NCI-H2196 (cell line): ENCODE measurements at regions not wholly inside any gene's neighbourhood (a gene's known extent, or its start where the extent isn't known, plus 50 kb on each side); places are given as distances from the start of the nearest gene placed in this dataset.

Experiments used
- DNase-seq: peaks from one replicate; lab custom pipeline; 2025; ENCODE audit not compliant: unreplicated experiment; lab: John Stamatoyannopoulos, UW

DNA sequence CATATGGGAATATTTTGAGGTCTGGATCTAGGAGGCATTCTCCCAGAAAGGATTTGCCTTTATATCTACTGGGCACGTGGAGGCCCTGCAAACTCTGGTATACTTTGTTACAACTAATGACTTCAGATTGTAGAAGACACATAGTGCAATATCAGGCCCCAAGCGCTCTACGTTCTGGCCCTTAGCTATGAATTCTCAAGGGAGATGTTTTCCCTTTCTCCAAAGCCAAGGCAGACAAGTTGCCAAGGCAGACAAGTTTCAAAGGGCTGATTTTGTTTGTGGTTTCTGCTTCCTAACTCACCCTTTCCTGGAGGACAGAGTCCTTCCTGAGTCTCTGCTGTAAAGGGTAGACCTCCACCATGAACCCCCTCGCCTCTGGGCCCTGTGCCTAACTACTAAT is 99.4 kb upstream of the CTTNBP2 start:
- DNase-seq = no peak

DNA sequence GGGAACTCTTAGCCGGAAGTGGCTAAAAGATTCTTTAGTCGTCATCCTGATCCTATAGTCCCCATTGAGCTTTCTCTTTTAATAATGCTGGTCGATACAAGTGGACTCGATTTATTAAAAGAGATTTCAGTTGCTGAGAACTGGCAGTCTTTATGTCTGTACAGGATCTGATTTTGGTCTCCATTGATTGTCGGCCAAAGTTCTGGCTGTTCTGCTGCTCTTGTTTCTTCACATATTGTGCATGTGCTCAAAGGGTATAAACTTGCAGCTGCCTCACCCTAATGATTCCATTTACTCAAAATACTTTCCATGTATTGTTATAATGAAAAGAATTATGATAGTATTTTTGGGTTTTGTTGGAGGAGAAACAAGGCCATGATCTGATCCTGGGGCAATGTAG is 100.7 kb upstream of the CTTNBP2 start:
- DNase-seq = no peak

DNA sequence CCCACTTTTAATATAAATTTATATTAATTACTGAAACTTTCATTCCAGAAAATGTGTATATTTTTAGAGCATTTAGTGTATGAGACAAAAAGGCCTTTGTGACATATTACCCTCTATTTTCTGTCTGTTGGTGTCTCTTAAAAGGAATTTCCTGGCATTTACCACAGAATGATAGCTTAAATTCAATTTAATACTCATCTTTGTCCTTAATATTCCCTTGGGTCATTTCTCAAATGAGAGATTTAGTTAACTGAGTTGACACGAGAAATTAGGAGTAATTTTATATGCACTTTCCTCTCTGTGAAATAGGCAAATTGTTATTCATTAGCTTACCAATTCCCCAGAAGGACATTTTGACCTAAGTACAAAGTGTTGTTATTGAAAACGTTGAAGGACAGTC is 101.7 kb upstream of the CTTNBP2 start:
- no peak for DNase-seq

DNA sequence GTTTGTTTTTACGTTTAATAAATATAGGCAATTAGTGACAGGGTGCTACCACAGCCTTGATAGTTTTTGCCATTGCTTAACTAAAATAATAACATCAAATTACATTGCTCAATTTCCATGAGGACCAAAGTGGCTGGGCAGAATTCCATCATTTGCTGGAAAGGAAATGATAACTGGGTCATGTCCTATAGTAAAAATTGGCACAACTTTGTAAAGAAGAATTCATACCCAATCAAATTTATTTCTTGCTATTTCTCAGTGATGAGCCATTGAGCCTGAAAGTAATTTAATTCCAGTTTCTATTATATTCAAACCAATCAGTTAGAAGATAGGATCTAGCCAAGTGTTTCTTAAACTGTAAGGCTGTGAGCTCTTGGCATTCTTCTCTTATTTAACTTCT is 102.2 kb upstream of the CTTNBP2 start:
- no peak for DNase-seq

DNA sequence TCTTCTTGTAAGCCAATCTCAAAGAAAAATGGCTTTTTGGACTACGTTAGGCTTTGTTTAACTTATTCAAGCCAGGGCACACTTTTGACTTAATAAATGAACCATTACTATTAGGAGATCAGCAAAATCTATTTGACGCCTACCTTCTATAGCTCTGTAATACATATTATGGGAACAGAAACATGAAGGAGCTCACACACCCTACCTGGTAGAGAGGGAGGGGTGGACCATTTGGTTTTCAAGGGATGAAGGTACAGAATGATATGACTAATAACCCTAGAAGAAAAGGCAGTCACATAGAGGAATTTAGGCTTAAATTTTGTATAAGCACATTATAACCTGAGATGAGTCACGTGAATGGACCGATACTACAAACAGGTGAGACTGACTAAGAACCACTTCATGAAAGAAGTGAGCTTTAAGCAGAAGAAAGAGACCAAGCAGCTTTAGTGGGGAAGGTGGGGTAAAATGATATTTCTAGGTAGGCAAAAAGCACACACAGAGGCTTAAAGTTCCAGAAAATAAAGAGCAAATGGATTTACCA is 106.8 kb upstream of the CTTNBP2 start:
- DNase-seq = no peak

DNA sequence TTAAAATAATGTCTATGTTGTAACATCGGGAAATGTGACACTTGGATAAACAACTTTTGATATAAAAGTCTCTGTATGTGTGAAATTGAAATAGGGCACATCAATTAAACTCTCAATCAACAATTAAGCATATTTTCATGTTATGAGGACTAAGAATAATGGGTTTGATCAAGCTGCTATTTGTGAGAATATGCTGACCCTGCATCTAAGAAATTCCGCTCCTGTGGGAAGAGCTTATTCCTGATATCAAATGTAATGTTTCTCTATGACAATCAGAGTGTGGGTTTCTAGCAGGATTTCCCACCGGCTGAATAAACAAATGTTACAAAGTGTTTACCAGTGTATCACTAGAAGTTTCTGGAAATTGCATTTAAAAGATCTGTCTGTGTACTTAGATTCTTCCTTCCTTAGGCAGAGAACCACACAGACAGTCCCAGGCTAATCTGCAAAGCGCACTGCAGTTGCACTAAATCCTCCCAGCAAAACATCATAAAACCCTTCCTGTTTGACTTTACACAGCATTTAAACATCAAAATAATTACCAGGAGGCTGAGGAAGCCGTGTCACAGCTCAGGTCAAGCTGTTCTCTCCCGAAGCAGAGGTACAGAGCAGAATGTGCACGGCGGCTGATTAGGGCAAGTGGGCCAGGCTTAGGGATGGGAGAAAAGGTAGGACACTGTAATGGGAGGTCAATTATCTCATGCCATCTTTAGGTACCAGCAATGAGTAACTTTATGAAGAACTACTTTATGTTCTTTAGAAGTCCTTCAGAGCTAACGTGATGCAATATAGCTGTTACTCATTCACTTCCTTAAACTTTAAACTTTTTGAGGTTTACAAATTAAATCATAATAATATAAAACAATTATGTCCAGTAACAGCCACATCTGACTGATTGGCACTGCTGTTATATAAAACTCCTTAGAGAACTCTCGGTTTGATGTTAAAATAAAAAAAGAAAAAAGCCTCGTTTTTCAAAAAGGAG is 109.1 kb upstream of the CTTNBP2 start:
- no peak for DNase-seq

DNA sequence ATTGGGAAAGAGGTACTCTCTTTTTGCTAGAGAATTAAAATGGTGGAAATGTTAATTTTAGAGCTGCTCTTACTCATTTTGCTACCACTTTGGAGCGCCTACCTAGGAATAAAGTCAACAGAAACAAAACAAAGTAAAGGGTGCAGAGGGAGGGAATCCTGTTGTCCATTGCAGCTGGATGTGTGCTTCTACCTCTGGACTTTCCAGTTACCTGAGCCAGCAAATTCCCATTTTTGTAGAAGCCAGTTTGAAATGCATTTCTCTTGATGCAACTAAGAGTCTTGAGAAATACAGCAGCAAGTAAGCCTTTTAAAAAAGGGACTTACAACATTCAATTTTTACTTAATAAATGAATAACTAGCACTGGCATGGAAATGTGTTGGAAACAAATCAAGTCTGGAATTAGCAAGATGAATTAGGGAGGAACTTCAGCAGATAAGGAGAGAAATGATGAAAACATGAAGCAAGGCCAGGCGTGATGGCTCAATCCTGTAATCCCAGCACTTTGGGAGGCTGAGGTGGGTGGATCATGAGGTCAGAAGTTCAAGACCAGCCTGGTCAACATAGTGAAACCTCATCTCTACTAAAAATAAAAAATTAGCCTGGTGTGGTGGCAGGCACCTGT is 113.5 kb upstream of the CTTNBP2 start:
- no peak for DNase-seq

DNA sequence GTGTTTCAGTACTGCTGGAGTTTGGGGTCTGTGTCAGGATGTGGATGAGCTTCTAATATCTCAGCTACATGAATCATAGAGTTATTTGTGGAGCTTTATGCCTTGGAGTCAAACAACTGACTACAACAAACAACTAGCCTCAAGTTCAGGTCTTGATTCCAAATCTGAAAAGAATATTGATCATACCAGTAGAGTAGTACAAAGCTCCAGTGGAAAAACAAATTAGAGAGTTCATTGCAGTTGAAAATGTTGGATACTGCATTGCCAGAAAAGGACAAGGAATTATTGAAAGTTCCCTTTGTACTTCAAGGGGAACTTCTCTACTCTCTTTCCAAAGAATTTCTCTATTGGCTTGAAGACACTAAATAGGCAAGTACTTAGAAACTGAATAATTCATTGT is 117.6 kb upstream of the CTTNBP2 start:
- no peak for DNase-seq

DNA sequence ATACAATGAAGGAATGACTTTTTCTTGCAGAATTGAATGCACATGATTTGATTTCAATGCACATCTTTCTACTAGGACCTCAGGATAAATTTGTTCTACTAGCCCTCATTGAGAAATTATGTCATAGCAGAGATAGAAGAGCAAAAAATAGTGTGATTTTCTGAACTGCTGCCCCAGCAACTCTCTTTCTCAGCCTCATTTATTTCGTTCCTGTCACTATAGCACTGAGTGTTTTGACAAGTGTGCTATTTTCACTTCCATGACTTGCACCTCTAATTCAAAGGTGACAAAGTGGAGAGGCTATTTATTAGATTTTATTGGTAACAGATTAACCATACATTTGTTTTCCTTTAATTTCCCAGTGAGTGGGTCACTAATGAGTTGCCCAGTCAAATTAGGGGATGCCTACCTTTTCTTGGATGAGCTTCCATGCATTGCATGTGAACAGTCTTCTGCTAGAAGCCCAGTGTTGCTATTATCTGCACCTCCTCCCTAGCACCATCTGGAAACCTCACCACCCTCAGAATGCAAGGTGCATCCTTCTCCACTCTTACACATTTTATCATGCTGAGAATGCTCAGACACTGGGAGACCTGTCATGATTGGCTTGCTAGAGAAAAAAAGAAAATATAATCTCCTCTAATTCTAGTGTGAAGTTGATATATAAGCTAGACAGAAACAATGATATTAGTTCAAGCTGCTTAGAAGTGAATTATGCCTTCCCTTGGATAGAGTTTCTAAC is 119.6 kb upstream of the CTTNBP2 start:
- DNase-seq = no peak

DNA sequence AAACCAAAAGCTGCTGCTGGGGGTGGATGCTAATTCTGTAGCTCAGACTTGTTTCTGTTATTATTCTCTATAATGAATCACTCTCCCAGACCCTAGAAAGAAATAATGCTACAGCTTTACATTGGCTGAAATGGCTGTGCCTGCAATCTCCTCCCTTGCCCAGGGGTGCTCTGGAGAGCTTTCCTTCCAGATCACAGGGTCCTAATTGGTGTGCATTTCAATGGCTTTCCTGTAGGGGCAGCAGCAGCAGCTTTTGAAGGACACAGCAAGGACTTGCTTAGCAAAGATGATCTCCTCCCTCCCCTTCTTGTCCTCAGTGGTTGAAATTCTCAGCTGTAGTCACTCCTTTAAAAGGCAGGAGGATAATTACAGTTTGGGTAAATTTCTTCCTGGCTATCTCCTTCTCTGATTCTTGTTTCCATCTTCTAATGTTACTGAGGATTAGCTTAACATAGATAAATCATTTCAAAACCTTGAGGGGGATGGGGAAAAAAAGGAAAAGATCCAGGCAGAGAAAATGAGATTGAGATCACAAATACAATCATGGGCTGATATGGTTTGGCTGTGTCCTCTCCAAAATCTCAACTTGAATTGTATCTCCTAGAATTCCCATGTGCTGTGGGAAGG is 120.2 kb upstream of the CTTNBP2 start:
- DNase-seq = no peak

DNA sequence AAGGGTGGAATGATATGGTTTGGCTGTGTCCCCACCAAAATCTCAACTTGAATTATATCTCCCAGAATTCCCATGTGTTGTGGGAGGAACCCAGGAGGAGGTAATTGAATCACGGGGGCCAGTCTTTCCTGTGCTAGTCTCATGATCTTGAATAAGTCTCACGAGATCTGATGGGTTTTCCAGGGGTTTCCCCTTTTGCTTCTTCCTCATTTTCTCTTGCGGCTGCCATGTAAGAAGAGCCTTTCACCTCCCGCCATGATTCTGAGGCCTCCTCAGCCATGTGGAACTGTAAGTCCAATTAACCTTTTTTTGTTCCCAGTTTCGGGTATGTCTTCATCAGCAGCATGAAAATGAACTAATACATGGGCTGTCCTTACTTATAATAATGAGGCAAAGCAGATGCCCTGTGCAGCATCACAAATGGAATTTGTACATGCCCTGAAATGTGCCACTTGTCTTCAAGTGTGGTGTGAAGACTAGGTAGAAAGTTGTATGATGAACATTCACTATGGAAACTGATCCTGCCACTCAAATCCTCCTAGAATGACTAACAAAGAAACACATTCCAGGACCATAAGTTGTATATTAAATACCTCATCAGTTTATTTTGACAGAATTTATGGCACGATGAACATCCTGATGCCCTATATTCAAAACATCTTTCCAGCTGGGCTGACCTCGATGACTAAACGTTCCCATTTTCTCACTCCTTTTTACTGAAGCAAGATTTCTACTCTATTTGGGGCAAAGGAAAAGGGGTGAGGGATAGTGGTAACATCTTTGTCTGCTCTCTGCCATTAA is 122.8 kb upstream of the CTTNBP2 start:
- DNase-seq = no peak

DNA sequence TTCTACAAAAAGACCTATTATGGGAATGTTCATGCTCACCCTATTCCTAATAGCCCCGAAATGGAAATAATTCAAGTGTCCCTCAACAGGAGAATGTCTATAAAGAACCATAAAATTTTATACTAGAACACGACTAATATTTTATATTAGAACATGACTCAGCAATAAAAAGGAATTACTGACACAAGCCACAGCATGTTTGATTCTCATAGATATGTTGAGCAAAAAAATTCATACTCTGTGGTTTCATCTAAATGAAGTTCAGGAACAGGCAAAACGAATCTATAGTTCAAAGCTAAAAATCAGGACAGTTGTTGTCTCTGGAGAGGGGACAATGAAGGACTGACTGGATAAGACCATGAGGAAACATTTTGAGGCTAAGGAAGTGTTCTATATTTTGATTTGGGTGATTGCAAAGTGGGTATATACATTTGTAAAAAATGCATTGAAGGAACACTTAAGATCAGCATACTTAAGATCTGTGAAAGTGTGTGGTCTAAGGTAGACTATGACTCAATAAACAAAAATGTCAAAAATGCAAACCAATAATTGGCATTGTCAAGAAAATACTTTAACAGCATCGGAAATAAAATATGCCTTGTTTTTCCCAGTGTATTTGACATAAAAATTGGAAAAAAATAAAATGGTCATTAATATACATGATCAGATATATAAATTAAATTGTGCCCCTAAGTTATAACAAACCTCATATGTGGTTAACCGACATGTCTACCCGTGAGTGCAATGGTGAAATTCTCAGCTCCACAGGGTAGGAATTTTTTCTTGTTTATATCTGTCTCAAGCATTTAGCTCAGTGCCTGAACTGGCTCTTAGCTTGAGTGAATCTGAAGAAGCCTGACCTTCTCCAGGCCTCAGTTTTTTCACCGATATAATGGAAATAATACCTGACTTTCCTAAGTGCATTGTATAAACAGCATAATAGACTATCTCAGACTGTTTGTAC is 124.9 kb upstream of the CTTNBP2 start:
- DNase-seq = no peak

DNA sequence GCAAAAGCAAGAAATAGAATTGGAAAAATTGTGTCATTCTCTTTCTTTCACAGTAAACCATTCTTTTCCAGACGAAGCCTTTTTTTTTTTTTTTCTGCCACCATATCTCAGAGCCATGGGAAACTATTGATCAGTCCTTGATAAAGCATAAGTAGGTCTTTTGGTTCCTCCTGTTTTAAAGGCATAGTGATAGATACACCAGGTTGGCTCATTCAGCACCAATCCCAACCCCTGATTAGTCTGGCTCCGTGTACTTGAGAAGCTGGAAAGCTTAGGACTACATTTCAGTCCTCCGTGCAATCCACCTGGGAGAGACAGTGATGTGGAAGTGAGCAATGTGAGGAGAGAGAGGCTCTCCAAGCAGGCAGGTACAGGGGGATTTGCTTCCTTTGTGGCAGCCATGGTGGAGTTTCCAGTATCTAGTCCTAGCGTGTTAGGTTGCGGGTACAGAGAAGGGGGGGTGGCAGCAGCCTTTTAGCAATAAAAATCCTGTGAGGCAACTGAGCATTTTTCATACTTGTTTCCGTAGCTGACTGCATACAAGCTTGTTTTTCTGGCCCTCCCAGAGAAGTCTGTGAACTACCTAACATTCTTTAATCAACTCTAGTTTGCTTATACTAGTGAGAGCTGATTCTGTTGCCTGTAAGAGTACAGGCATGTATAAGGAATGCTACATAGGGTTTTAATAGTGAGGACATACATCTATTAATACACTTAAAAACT is 127.4 kb upstream of the CTTNBP2 start:
- DNase-seq = no peak

DNA sequence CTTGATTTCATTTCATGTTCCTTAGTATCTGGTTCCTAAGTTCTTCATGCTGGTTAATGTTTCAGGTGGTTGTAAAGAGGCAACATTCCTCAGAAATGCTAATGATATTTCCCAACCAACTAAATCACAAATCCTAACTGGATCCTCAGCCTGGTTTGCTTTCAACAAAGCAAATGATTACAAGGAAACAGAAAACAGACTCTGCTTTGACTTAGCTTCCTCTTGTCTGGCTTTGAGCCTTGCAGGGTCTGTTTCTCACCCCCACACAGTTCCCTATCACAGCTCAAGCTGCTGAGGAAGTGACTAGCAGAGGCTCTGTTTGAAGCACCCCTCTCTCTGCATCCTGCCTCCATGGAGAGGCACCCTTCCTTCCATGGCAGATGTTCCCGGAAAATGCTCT is 130.2 kb upstream of the CTTNBP2 start:
- DNase-seq = no peak

DNA sequence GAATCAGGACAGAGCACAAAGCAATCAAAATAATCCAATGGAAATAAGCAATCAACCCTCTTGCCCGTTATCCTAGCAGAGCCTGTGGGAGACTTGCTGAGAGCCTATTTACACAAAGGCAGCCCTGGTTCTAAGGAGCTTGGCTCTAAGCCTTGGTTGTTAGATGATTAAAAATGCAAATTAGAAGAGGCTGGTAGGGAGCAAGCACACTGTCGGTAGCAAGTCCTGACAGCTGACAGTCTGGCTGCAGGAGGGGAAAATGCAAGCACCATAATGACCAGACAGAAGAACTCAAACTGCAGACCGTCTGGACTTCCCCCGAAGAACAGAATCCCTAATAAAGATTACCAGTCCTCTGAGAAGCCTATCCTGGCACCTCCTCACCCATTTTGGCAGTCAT is 131.8 kb upstream of the CTTNBP2 start:
- no peak for DNase-seq

DNA sequence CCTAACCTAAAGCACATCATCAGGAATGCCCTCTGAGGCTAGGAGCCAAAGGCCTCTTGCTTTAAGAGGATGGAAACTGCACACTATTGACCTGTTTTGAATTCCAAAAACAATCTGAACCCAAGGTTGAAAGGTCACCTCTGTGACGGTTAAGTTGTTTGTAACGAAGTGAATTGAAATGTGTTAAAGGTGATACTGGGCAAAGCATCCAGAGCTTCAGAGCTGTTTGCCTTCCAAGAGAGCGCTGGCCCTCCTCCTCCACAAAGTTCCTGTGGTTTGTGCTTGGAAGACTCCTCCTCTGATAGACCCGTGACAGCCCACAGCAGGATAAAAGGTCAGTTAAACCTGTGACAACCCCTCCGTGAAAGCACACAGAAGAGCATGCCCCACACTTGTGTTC is 133.7 kb upstream of the CTTNBP2 start:
- no peak for DNase-seq

DNA sequence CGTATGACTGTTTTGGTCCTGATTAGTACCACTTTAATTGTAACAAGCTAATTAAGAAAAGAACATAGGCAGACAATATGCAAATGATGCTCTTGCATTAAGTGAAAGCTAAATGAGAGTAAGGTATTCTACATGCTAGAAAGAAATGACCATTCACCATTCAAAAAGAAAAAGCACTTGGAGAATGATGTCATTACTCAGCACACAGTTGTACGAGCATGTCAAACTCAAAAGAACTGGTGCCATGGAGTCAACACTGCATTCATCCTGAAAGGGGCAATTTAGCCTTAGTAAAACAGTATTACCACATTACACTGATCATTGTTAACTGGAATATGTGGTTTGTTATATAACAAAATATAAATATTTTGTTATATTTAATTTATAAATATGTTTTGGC is 136.2 kb upstream of the CTTNBP2 start:
- DNase-seq = no peak

DNA sequence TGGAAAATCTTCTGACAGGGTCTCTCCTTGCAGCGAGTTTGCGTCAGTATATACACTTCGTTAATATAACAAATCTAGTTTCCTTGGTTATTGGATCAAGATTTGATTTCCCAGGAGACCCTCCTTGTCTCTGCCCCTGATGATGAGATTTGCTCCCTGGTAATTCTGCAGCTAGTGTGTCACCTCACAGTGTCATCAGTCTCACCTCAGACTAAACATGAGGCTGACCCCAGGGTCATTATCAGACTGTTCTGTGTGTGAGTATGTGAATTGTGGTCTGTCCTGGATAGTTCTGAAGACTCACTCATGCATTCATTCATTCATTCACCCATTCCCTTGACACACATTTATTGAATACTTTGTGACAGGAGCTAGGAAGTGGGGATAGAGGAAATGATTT is 138.4 kb upstream of the CTTNBP2 start:
- DNase-seq = no peak
